ENCODE measurements at regions not wholly inside any gene's neighbourhood (a gene's known extent, or its start where the extent isn't known, plus 50 kb on each side); places are given as distances from the start of the nearest gene placed in this dataset.

- TF ChIP-seq CTCF (conservative IDR thresholded peaks at IDR 0.05 in 1 of 2, IDR thresholded peaks at IDR 0.05 in 1 of 2; ENCODE audit: low read depth in 1 of 2, low read length in 2 of 2) (no peak), EZH2 (IDR thresholded peaks at IDR 0.05; ENCODE audit: low read length, missing control alignments) (no peak)
Observed at GRCh38 chr5:23451156-23451555, 56.3 kb upstream of the PRDM9 start.

All from fibroblast of lung (primary cell).